ENCODE measurements at regions not wholly inside any gene's neighbourhood (a gene's known extent, or its start where the extent isn't known, plus 50 kb on each side); places are given as distances from the start of the nearest gene placed in this dataset.
A peak's percentile ranks its signal among the peaks of the same experiment; 100 is the strongest.

DNA sequence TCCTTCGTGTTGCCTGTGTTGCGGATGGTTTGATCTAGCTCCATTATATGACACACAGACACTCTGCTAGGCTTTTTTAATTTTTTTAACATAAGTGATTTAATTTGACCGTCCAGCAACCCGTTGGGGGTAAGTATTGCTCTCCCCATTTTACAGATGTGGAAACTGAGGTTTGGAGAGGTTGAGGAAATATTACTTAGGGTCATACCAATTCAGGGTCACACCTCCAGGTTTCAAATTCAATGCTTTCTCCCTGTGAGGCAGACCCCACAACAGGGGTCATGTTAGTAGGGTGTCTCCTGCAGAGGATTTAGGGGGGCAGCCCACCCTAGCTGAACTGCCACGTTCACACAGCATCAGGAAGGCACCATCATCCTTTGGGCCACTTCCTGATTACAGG is 179.4 kb downstream of the COPRS start:
- no peaks in the 10 kb centered on the region for H3K9me3 Mint-ChIP-seq
- no peak overlapping the region for H3K27ac Mint-ChIP-seq
- Histone ChIP-seq H3K4me1 (ENCODE audit: insufficient read depth, low read length) (no peaks in the 10 kb centered on the region), H3K27me3 (ENCODE audit: control insufficient read depth in 1 of 2, insufficient read depth in 2 of 2, low read length in 2 of 2) (peaks cover 9 to 23% of the 10 kb centered on the region in 2 experiments), H3K36me3 (ENCODE audit: insufficient read depth, low read length) (no peaks in the 10 kb centered on the region), H3K4me3 (ENCODE audit: low read length) (no peak overlapping the region), H3K27ac (ENCODE audit: low read depth in 1 of 2, low read length in 2 of 2) (no peak overlapping the region), H3K9me3 (ENCODE audit: control insufficient read depth in 1 of 2, insufficient read depth in 1 of 2, low read length in 2 of 2) (no peaks in the 10 kb centered on the region)
- intact Hi-C loops (cut with DNase I, micrococcal nuclease) = no loop called here
- ChIA-PET POLR2A (no interaction called here), CTCF (no interaction called here)
- H3K4me3 Mint-ChIP-seq = no peak overlapping the region
- ATAC-seq (ENCODE audit: poor library complexity) (no peak), DNase-seq (no peak)
- TF ChIP-seq, protein P1, sequence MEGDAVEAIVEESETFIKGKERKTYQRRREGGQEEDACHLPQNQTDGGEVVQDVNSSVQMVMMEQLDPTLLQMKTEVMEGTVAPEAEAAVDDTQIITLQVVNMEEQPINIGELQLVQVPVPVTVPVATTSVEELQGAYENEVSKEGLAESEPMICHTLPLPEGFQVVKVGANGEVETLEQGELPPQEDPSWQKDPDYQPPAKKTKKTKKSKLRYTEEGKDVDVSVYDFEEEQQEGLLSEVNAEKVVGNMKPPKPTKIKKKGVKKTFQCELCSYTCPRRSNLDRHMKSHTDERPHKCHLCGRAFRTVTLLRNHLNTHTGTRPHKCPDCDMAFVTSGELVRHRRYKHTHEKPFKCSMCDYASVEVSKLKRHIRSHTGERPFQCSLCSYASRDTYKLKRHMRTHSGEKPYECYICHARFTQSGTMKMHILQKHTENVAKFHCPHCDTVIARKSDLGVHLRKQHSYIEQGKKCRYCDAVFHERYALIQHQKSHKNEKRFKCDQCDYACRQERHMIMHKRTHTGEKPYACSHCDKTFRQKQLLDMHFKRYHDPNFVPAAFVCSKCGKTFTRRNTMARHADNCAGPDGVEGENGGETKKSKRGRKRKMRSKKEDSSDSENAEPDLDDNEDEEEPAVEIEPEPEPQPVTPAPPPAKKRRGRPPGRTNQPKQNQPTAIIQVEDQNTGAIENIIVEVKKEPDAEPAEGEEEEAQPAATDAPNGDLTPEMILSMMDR (IDR thresholded peaks at IDR 0.05) = no peak
- H3K36me3 Mint-ChIP-seq (ENCODE audit: low read depth) = no peaks in the 10 kb centered on the region
- H3K4me1 Mint-ChIP-seq (ENCODE audit: low read depth) = no peaks in the 10 kb centered on the region
- H3K27me3 Mint-ChIP-seq = peaks cover 60% of the 10 kb centered on the region

- TF ChIP-seq, protein P1 (IDR thresholded peaks at IDR 0.05) = no peak
- peaks cover 12 to 18% of the 10 kb centered on the region in 2 experiments for H3K27me3 ChIP-seq (ENCODE audit: control insufficient read depth in 1 of 2, insufficient read depth in 2 of 2, low read length in 2 of 2)
- no peaks in the 10 kb centered on the region for H3K9me3 ChIP-seq (ENCODE audit: control insufficient read depth in 1 of 2, insufficient read depth in 1 of 2, low read length in 2 of 2)
- no peaks in the 10 kb centered on the region for H3K36me3 Mint-ChIP-seq (ENCODE audit: low read depth)
- H3K4me3 Mint-ChIP-seq = no peak overlapping the region
- H3K9me3 Mint-ChIP-seq = no peaks in the 10 kb centered on the region
- POLR2A ChIA-PET = interaction anchor here (0.6 kb wide), 1 partner anchor 96 kb away, joined by 3 read pairs; no protein-coding TSS in a partner anchor
- peaks cover 58% of the 10 kb centered on the region for H3K27me3 Mint-ChIP-seq
- H3K4me1 ChIP-seq (ENCODE audit: insufficient read depth, low read length) = no peaks in the 10 kb centered on the region
- H3K4me3 ChIP-seq (ENCODE audit: low read length) = no peak overlapping the region
- CTCF ChIA-PET = no interaction called here
- no peak for ATAC-seq (ENCODE audit: poor library complexity)
- no peaks in the 10 kb centered on the region for H3K36me3 ChIP-seq (ENCODE audit: insufficient read depth, low read length)
- H3K4me1 Mint-ChIP-seq (ENCODE audit: low read depth) = no peaks in the 10 kb centered on the region
- intact Hi-C loops (cut with DNase I, micrococcal nuclease) = no loop called here
- DNase-seq = peak in 2 of 14 experiments; percentile 21 to 39
- H3K27ac Mint-ChIP-seq = no peak overlapping the region
- H3K27ac ChIP-seq (ENCODE audit: low read depth in 1 of 2, low read length in 2 of 2) = no peak overlapping the region
These were observed 180.6 kb downstream of the COPRS start for GRCh38 chr17:31678431-31678830.

GRCh38 chr17:31677681-31678080 is 181.4 kb downstream of the COPRS start:
- Histone ChIP-seq H3K27me3 (ENCODE audit: control insufficient read depth in 1 of 2, insufficient read depth in 2 of 2, low read length in 2 of 2) (peaks cover 12 to 18% of the 10 kb centered on the region in 2 experiments), H3K27ac (ENCODE audit: low read depth in 1 of 2, low read length in 2 of 2) (no peak overlapping the region), H3K4me3 (ENCODE audit: low read length) (no peak overlapping the region), H3K36me3 (ENCODE audit: insufficient read depth, low read length) (no peaks in the 10 kb centered on the region), H3K4me1 (ENCODE audit: insufficient read depth, low read length) (no peaks in the 10 kb centered on the region), H3K9me3 (ENCODE audit: control insufficient read depth in 1 of 2, insufficient read depth in 1 of 2, low read length in 2 of 2) (no peaks in the 10 kb centered on the region)
- POLR2A ChIA-PET = no interaction called here
- ATAC-seq (ENCODE audit: poor library complexity) (no peak), DNase-seq (no peak)
- Mint-ChIP-seq H3K27me3 (peaks cover 57% of the 10 kb centered on the region), H3K36me3 (ENCODE audit: low read depth) (no peaks in the 10 kb centered on the region), H3K27ac (no peak overlapping the region), H3K9me3 (no peaks in the 10 kb centered on the region), H3K4me1 (ENCODE audit: low read depth) (no peaks in the 10 kb centered on the region), H3K4me3 (no peak overlapping the region)
- CTCF ChIA-PET = no interaction called here
- intact Hi-C loops (cut with DNase I, micrococcal nuclease) = no loop called here
- TF ChIP-seq, protein P1 (IDR thresholded peaks at IDR 0.05) = no peak

Data from CD4-positive, alpha-beta T cell (primary cell).